Right cardiac atrium (tissue), 5 donors: ENCODE measurements at regions not wholly inside any gene's neighbourhood (a gene's known extent, or its start where the extent isn't known, plus 50 kb on each side); places are given as distances from the start of the nearest gene placed in this dataset.

Experiments
- ATAC-seq, 2 donors: fragments of 200-7000 bp; cut with Tn5 transposase; one replicate each; pipeline versions ENCODE4 v1.8.0 to v1.9.1; 2020; ENCODE audit warnings: moderate library complexity in 2 of 2, mild to moderate bottlenecking in 1 of 2
- DNase-seq, 3 donors: peaks; one replicate each; pipeline ENCODE4 v3.0.0-alpha.2; 2020
- H3K27ac ChIP-seq: one replicate; pipeline ENCODE4 v1.5.1; 2013; ENCODE audit warnings: mild to moderate bottlenecking, low read length, control low read depth, moderate library complexity
- H3K27me3 ChIP-seq: one replicate; pipeline ENCODE4 v1.6.1; 2013; ENCODE audit not compliant: control insufficient read depth, insufficient read depth
- H3K4me1 ChIP-seq: one replicate; pipeline ENCODE4 v1.6.1; 2013; ENCODE audit warnings: low read length; ENCODE audit not compliant: control insufficient read depth, insufficient read depth
- H3K4me3 ChIP-seq: one replicate; pipeline ENCODE4 v1.5.1; 2013; ENCODE audit warnings: low read length, control low read depth
- H3K9me3 ChIP-seq: one replicate; pipeline ENCODE4 v1.6.1; 2013; ENCODE audit warnings: low read length; ENCODE audit not compliant: control insufficient read depth
- WGBS: extraction: QIAGEN DNeasy Blood & Tissue Kit; methylation state at CpG from one replicate; pipeline ENCODE4 v1.1.7; 2013; 5-methylcytosine and 5-hydroxymethylcytosine counted together
- intact Hi-C, 4 donors: fragments of 100-400 bp; cut with DNase I; formaldehyde crosslinking; loops; one replicate each; pipeline versions ENCODE4 v1.11.0 to v1.14.0; 2022 to 2023
- donor health status: healthy with polysubstance abuse.
- donor health status: DM: no; HTN: yes; CAD: no.
- donor health status: DM: no; HTN: no; CAD: no.
- donor health status: DM: no; HTN: yes; CAD: no; lungs with severe emphysema.
- donor health status: DM: yes; HTN: yes; CAD: no.

DNA sequence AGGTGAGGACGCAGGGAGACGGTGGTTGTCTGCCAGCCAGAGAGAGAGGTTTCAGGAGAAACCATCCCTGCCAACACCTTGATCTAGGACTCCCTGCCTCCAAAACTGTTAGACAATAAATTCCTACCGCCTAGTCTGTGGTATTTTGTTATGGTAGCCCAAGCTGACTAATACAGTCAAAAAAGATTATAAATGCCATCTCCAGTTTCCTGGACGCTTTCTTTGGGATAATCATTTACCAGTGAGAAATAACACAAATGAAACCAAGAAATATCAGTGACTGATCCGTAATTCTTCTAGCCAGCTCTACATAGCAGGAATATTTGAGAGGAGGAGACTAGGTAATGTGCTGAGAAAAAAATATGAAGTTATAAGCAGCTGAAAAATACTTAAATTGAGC lies 707.8 kb upstream of the LMCD1 start:
- no peak for ATAC-seq
- Histone ChIP-seq H3K4me3 (no peak overlapping the region), H3K27ac (no peak overlapping the region), H3K27me3 (no peaks in the 10 kb centered on the region), H3K9me3 (no peaks in the 10 kb centered on the region), H3K4me1 (no peaks in the 10 kb centered on the region)
- intact Hi-C loops = no loop called here
- WGBS = 87% methylated on average over 5 of the region's 5 CpGs
- DNase-seq = no peak

DNA sequence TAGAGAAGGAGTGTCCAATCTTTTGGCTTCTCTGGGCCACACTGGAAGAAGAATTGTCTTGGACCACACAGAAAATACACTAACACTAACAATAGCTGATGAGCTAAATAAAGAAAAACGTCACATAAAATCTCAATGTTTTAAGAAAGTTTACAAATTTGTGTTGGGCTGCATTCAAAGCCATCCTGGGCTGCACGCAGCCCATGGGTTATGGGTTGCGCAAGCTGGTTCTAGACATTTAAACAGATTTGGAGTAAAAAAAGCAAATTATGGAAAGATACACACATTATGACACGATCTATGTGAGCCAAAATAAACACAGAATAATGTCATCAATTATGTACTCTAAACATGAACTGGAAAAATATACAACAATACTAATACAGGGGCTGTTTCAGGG lies 703.3 kb upstream of the LMCD1 start:
- Histone ChIP-seq H3K27ac (no peak overlapping the region), H3K9me3 (no peaks in the 10 kb centered on the region), H3K4me3 (no peak overlapping the region), H3K4me1 (no peaks in the 10 kb centered on the region), H3K27me3 (no peaks in the 10 kb centered on the region)
- ATAC-seq (no peak), DNase-seq (no peak)
- whole genome bisulfite sequencing = 55% methylated on average over 4 of the region's 4 CpGs
- intact Hi-C loops = no loop called here

DNA sequence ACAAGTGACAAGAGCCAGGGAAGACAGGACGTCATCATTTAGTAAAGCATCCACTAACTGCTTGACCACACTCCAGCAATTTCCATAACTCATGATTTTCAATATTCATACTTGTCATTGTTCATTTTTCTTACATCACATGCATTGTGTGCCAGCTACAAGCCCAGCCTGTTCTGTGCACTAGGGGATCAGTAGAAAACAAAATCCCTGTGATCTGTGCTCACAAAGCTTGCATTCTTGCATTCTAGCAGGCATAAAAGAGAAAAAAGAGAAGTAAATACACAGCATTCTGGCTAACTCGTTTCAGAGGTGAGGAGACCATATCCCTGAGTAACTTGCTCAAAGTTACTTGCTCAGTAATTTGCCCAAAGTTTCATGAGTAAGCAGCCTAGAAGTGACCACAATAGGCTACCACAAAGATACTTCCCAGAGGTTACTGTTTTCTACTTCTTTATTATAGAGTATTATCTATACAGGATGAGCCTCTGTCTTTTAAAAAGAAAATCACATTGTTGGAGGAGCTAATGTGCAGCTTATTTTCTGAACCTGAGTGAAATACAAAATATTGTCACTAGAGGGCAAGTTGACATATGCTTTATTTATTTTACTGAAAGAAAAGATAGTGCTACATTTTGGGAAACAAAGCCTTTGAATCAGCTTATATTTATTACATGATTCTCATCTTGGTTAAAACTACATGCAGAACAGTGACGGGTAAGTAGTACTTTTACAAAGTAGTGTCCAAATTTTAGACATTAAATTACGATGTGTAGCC lies 701.4 kb upstream of the LMCD1 start:
- DNase-seq (no peak), ATAC-seq (no peak)
- Histone ChIP-seq H3K27me3 (no peaks in the 10 kb centered on the region), H3K4me3 (no peak overlapping the region), H3K4me1 (no peaks in the 10 kb centered on the region), H3K27ac (no peak overlapping the region), H3K9me3 (no peaks in the 10 kb centered on the region)
- intact Hi-C loops = loop anchor here in 2 of 4 donors (2.0 to 10.0 kb wide), 2 partner anchors 311 to 315 kb away; no protein-coding TSS in a partner anchor
- 42% methylated on average over 4 of the region's 4 CpGs for WGBS

DNA sequence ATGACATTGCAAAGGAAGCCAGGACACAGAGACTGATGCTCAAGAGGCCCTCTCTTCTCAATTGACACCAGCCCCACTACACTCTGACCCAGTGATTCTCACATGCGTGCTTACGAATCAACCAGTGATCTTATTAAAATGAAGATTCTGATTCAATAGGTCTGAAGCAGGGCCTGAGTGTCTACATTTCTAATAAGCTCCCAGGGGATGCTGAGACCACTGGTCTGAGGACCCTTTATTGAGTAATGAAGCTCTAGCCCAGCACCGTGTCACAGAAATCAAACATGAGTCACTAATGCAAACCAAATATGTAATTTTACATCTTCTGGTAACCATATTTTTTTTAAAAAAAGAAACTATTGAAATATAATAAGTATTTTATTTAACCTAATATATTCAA lies 689.1 kb upstream of the LMCD1 start:
- no peaks in the 10 kb centered on the region for H3K9me3 ChIP-seq
- H3K27ac ChIP-seq = no peak overlapping the region
- intact Hi-C loops = no loop called here
- no peaks in the 10 kb centered on the region for H3K4me1 ChIP-seq
- 90% methylated on average over 3 of the region's 3 CpGs for WGBS
- no peak overlapping the region for H3K4me3 ChIP-seq
- ATAC-seq (no peak), DNase-seq (no peak)
- no peaks in the 10 kb centered on the region for H3K27me3 ChIP-seq

DNA sequence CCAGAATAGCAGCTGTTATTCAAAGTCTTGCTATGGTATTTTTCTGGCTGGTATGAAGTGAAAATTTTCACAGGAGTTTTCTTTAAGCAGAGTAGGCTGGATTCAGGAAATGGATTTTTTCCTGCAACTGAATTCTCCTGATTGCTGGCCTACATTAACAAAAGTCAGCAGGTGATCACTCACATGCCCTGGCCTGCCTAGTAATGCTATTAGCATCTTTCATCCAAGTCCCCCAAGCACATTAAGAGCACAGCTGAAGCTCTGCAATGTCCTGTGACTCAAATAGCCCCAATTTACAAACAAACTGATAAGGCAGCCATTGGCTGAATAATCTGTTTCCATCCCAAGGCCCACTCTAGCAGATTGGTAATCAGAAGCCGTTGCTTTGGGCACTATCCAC lies 688.3 kb upstream of the LMCD1 start:
- Histone ChIP-seq H3K27me3 (no peaks in the 10 kb centered on the region), H3K4me1 (no peaks in the 10 kb centered on the region), H3K9me3 (no peaks in the 10 kb centered on the region), H3K27ac (no peak overlapping the region), H3K4me3 (no peak overlapping the region)
- 31% methylated on average over 1 of the region's 1 CpG for WGBS
- DNase-seq = no peak
- intact Hi-C loops = no loop called here
- ATAC-seq = no peak

DNA sequence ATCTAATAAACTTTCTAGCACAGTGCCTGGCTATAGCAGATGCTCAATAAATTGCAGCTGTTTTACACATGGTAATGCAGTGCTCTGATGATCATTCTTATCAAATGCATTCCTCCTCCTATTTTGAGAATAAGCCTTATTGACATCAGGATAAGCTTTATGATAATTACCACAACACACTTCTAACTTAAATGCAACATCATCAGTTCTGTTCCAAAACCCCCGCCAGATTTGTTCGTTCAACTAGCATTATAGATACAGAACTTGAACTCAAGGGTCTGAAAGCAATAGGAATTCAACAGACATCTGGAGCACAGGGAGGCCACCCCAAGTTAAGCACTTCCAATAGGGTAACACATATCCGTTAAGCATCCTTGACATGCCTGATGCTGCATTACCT lies 684.4 kb upstream of the LMCD1 start:
- H3K9me3 ChIP-seq = no peaks in the 10 kb centered on the region
- DNase-seq = no peak
- no peak overlapping the region for H3K4me3 ChIP-seq
- 85% methylated on average over 3 of the region's 3 CpGs for WGBS
- H3K27me3 ChIP-seq = no peaks in the 10 kb centered on the region
- no peaks in the 10 kb centered on the region for H3K4me1 ChIP-seq
- intact Hi-C loops = no loop called here
- no peak for ATAC-seq
- no peak overlapping the region for H3K27ac ChIP-seq

DNA sequence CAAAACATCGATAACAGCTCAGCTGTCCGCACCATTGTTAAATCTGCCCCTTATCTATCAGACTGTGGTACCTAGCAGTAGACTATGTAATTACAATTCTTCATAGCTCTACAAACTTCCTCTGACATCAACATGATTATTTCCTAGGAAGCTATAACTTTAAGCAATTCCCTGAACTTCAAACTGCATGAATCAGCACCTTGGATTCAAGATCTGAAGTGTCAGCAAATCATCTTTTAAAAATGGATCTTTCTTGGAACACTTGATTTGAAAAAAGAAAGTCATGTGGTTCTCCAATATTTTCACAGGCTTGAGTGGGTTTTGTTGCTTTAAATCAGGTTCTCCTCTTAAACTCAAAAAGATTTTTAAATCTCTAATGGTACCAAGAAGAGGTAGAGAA lies 680.7 kb upstream of the LMCD1 start:
- ATAC-seq (no peak), DNase-seq (no peak)
- H3K4me3 ChIP-seq = no peak overlapping the region
- H3K27ac ChIP-seq = no peak overlapping the region
- peaks cover 5% of the 10 kb centered on the region for H3K9me3 ChIP-seq
- no peaks in the 10 kb centered on the region for H3K27me3 ChIP-seq
- 96% methylated on average over 2 of the region's 2 CpGs for WGBS
- no peaks in the 10 kb centered on the region for H3K4me1 ChIP-seq
- intact Hi-C loops = no loop called here

DNA sequence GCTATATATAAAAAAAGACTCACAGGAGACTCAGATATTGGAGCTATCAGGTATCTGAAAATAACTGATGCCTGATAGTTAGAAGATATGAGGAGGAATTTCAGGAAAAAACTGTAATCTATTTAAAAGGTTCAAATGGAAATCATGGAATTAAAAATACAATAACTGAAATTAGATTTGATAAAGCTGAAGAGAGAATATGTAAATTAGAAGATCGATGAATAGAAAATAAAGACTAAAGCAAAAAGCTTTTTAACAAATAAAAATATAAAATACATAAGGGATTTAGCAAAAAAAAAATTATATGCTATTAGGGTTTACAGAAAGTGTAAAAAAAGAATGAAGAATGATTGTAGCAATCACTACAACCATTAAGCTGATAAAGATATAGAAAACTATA lies 679.8 kb upstream of the LMCD1 start:
- Histone ChIP-seq H3K4me1 (no peaks in the 10 kb centered on the region), H3K9me3 (peaks cover 5% of the 10 kb centered on the region), H3K27me3 (no peaks in the 10 kb centered on the region), H3K4me3 (no peak overlapping the region), H3K27ac (no peak overlapping the region)
- WGBS = 83% methylated on average over 1 of the region's 1 CpG
- intact Hi-C loops = no loop called here
- no peak for DNase-seq
- no peak for ATAC-seq

DNA sequence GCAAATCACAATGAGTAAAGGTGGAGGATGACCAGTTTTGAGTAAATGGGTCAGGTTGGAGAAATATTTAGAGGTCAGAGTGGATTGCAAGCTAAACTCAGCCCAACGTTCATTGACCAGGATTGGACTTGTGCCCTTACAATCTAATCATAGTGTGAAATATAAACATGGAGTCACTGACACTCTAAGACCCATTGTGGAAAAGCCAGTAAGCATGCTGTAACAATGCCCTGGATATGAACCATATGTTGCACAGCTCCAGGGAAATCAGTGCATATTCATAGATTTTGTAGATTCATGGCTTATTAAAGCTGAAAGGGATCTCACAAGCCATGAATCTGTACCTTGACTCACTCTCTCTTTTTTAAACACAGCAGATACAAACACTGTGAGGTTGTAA lies 660.2 kb upstream of the LMCD1 start:
- Histone ChIP-seq H3K4me3 (no peak overlapping the region), H3K9me3 (no peaks in the 10 kb centered on the region), H3K27me3 (no peaks in the 10 kb centered on the region), H3K4me1 (no peaks in the 10 kb centered on the region), H3K27ac (no peak overlapping the region)
- no peak for DNase-seq
- ATAC-seq = no peak
- WGBS = 26% methylated on average over 1 of the region's 1 CpG
- intact Hi-C loops = no loop called here

DNA sequence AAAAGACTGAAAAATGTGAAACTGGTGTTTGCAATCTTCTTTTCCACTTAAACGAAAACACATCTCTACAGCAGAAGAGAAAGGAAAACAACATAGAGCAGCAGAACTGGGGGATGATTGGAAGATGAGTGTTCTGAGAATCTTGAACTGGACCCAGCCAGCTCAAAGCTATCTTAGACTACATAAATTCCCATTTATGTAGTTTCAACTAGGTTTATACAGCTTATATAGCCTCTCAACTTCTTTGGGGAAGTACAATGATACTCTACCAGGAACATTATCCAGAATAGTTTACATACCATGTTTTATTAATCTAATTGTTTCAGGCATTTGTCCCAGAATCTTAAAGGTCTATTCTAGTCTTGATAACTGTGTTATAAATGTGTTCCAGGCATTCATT lies 658.2 kb upstream of the LMCD1 start:
- DNase-seq (no peak), ATAC-seq (no peak)
- H3K27ac ChIP-seq = no peak overlapping the region
- intact Hi-C loops = no loop called here
- H3K9me3 ChIP-seq = no peaks in the 10 kb centered on the region
- no peaks in the 10 kb centered on the region for H3K27me3 ChIP-seq
- no peaks in the 10 kb centered on the region for H3K4me1 ChIP-seq
- WGBS = 53% methylated on average over 1 of the region's 1 CpG
- no peak overlapping the region for H3K4me3 ChIP-seq

DNA sequence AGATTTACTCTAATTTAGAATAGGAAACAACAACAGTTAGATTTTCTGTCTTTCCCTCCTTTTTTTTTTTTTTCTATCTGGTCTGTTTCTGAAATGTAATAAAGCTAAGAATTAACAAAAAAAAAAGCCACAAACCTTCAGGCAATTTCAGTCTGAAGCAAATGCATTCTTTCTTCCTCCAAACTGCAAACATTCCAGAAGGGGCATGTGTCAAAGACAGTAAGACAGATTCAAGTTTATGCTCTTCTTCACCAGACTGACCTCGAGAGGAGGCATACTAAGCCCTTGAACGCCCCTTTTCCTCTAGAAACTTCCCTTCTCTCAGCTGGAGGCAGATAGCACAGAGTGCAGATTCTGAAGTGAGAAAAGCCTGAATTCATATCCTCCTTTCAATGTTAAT lies 654.6 kb upstream of the LMCD1 start:
- Histone ChIP-seq H3K27ac (no peak overlapping the region), H3K4me1 (no peaks in the 10 kb centered on the region), H3K4me3 (no peak overlapping the region), H3K9me3 (no peaks in the 10 kb centered on the region), H3K27me3 (no peaks in the 10 kb centered on the region)
- DNase-seq (no peak), ATAC-seq (no peak)
- intact Hi-C loops = no loop called here
- 33% methylated on average over 2 of the region's 2 CpGs for WGBS

DNA sequence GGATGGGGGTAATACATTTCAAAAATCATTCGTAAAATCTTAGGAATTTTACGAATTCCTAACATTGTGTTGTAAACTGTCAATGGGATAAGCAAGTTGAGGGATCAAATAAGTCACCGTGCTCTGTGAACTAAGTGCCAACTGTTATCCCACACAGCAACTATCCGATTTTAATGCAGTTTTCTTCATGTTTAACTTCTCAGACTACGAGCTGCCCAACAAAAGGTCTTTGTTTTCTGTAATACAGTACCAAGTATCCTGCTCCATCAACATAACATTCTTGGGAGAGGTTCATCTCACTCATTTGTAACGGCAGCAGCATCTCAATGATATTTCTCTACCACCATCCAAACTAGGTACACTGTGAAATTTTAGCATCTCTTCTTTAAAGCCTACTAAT lies 654.1 kb upstream of the LMCD1 start:
- no peak for DNase-seq
- no peak overlapping the region for H3K27ac ChIP-seq
- intact Hi-C loops = no loop called here
- no peak overlapping the region for H3K4me3 ChIP-seq
- ATAC-seq = no peak
- 67% methylated on average over 6 of the region's 6 CpGs for WGBS
- H3K27me3 ChIP-seq = no peaks in the 10 kb centered on the region
- no peaks in the 10 kb centered on the region for H3K4me1 ChIP-seq
- H3K9me3 ChIP-seq = no peaks in the 10 kb centered on the region
